ENCODE measurements at regions not wholly inside any gene's neighbourhood (a gene's known extent, or its start where the extent isn't known, plus 50 kb on each side); places are given as distances from the start of the nearest gene placed in this dataset.

- Histone ChIP-seq H3K27ac (ENCODE audit: low read depth in 1 of 2, low read length in 2 of 2) (no peak overlapping the region), H3K4me2 (replicated peaks; ENCODE audit: extremely low read depth, low read length, poor library complexity, severe bottlenecking) (no peak overlapping the region), H3K79me2 (ENCODE audit: insufficient read depth, low read length) (no peaks in the 10 kb centered on the region), H3K4me1 (ENCODE audit: control insufficient read depth in 1 of 2, insufficient read depth in 2 of 2, low read length in 2 of 2) (no peaks in the 10 kb centered on the region), H3K27me3 (ENCODE audit: control insufficient read depth in 2 of 2, insufficient read depth in 2 of 2, low read length in 2 of 2) (no peaks in the 10 kb centered on the region), H3K9me3 (replicated peaks in 1 of 2; ENCODE audit: control insufficient read depth in 1 of 2, insufficient read depth in 1 of 2, low read length in 2 of 2) (peaks cover 0 to 4% of the 10 kb centered on the region in 2 donors), H3K36me3 (replicated peaks in 1 of 2; ENCODE audit: control insufficient read depth in 1 of 2, insufficient read depth in 2 of 2, low read length in 2 of 2) (no peaks in the 10 kb centered on the region), H4K20me1 (ENCODE audit: insufficient read depth, low read length) (no peaks in the 10 kb centered on the region), H3K4me3 (replicated peaks in 1 of 3; ENCODE audit: low read depth in 2 of 3, low read length in 3 of 3) (no peak overlapping the region), H2AFZ (ENCODE audit: insufficient read depth, low read depth, low read length, poor library complexity, severe bottlenecking) (peak overlapping the region; percentile 5), H3K9ac (ENCODE audit: insufficient read depth, low read length, poor library complexity, severe bottlenecking) (no peak overlapping the region)
- H3K4me3 Mint-ChIP-seq = no peak overlapping the region
- no peak for TF ChIP-seq CTCF (IDR thresholded peaks at IDR 0.05)
- H3K27me3 Mint-ChIP-seq (ENCODE audit: low read depth in 3 of 3) = peaks cover 2 to 5% (median 4%) of the 10 kb centered on the region in 3 donors
- no peaks in the 10 kb centered on the region for H3K36me3 Mint-ChIP-seq
- intact Hi-C loops (cut with micrococcal nuclease) = no loop called here
- no peak overlapping the region for H3K27ac Mint-ChIP-seq
- H3K4me1 Mint-ChIP-seq = no peaks in the 10 kb centered on the region
- 91% methylated on average over 2 of the region's 4 CpGs for WGBS (ENCODE audit: insufficient coverage)
- DNase-seq = no peak
- peaks cover 0 to 6% (median 1%) of the 10 kb centered on the region in 7 donors for H3K9me3 Mint-ChIP-seq
These were observed 297.1 kb upstream of the NCAM1 start for GRCh38 chr11:112663947-112664634.

GRCh38 chr11:112665291-112665690 lies 295.9 kb upstream of the NCAM1 start:
- intact Hi-C loops (cut with micrococcal nuclease) = no loop called here
- no peak overlapping the region for H3K4me3 Mint-ChIP-seq
- no peak overlapping the region for H2AFZ ChIP-seq (ENCODE audit: insufficient read depth, low read depth, low read length, poor library complexity, severe bottlenecking)
- H4K20me1 ChIP-seq (ENCODE audit: insufficient read depth, low read length) = no peaks in the 10 kb centered on the region
- no peaks in the 10 kb centered on the region for H3K79me2 ChIP-seq (ENCODE audit: insufficient read depth, low read length)
- peaks cover 11% of the 10 kb centered on the region for H3K4me1 Mint-ChIP-seq
- no peak overlapping the region for H3K4me2 ChIP-seq (replicated peaks; ENCODE audit: extremely low read depth, low read length, poor library complexity, severe bottlenecking)
- H3K27ac ChIP-seq (ENCODE audit: low read depth in 1 of 2, low read length in 2 of 2) = no peak overlapping the region
- H3K4me3 ChIP-seq (replicated peaks in 1 of 3; ENCODE audit: low read depth in 2 of 3, low read length in 3 of 3) = no peak overlapping the region
- TF ChIP-seq CTCF (IDR thresholded peaks at IDR 0.05) = no peak
- peaks cover 0 to 4% of the 10 kb centered on the region in 2 donors for H3K9me3 ChIP-seq (replicated peaks in 1 of 2; ENCODE audit: control insufficient read depth in 1 of 2, insufficient read depth in 1 of 2, low read length in 2 of 2)
- H3K27ac Mint-ChIP-seq = no peak overlapping the region
- WGBS (ENCODE audit: insufficient coverage) = no CpG with 5 or more reads among the region's 2 CpGs
- H3K9ac ChIP-seq (ENCODE audit: insufficient read depth, low read length, poor library complexity, severe bottlenecking) = no peak overlapping the region
- peaks cover 7 to 12% of the 10 kb centered on the region in 2 donors for H3K4me1 ChIP-seq (ENCODE audit: control insufficient read depth in 1 of 2, insufficient read depth in 2 of 2, low read length in 2 of 2)
- peaks cover 0 to 6% (median 1%) of the 10 kb centered on the region in 7 donors for H3K9me3 Mint-ChIP-seq
- no peak for DNase-seq
- no peaks in the 10 kb centered on the region for H3K27me3 ChIP-seq (ENCODE audit: control insufficient read depth in 2 of 2, insufficient read depth in 2 of 2, low read length in 2 of 2)
- H3K27me3 Mint-ChIP-seq (ENCODE audit: low read depth in 3 of 3) = peaks cover 2 to 5% (median 4%) of the 10 kb centered on the region in 3 donors
- H3K36me3 Mint-ChIP-seq = no peaks in the 10 kb centered on the region
- no peaks in the 10 kb centered on the region for H3K36me3 ChIP-seq (replicated peaks in 1 of 2; ENCODE audit: control insufficient read depth in 1 of 2, insufficient read depth in 2 of 2, low read length in 2 of 2)
